ENCODE measurements at regions not wholly inside any gene's neighbourhood (a gene's known extent, or its start where the extent isn't known, plus 50 kb on each side); places are given as distances from the start of the nearest gene placed in this dataset.

DNA sequence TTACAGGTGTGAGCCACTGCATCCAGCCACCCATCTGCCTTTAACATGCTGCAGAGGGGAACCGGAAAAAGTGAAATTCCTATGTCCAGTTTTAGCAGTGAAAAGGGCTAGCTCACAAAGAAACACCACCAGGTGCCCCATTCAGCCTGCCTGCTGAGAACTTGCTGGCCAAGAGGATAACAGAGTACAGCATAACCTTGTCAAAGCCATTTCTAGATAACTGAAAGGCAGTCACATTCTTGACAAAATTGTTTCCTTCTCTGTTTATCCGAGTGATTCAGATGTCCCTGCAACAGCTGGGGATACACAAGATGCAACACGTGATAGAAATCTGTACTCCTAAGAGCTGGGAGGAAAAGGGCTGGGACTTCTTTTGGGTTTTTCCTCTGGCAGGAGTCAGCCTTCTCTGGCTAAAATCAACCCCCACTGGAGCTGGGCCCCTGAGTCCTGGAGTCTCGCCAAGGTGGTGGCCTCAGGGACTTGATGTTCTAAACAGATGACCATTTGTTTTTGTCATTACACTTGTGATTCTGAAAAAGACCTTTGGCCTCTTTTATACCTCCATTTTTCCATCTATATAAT, 505.4 kb downstream of the BCL11A start:
- no peak for DNase-seq (ENCODE audit: low read depth)

DNA sequence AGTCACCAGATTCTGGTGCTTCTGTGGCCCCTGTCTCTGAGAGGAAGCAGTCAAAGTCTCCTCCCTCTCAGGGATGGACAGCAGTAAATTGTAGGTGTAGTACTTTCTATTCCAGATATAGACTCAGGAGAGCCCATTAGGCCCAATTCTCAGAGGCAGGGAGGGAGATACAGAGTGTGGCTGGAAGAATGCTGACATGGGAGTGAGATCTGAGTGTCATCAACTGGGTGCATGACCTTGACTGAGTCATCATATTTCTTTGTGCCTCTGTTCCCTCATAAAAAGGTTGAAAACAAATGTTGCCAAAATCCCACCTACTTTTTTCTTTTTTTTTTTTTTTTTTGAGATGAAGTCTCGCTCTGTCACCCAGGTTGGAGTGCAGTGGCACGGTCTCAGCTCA, 506.1 kb downstream of the BCL11A start:
- no peak for DNase-seq (ENCODE audit: low read depth)

DNA sequence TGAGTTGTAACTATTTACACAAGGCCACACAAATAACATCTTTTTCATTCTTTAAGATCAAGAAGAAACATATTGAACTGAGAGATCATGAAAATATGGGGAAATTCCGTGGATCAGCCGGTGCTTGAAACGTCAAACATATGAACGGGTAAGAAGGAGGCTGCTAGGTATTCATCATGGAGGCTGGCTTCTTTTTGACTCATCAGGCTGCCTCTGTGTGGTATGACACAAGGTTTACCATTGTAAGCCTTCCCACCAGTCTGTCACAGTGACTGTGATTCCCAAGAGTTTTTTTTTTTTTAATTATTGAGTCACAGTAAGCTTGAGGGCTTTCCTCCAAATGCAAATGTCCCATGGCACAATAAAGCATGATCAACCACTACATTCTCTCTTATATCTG, 506.9 kb downstream of the BCL11A start:
- DNase-seq (ENCODE audit: low read depth): no peak

- no peak for DNase-seq (ENCODE audit: low read depth)
Measured at GRCh38 chr2:60045456-60045855, 508.0 kb downstream of the BCL11A start.

DNA sequence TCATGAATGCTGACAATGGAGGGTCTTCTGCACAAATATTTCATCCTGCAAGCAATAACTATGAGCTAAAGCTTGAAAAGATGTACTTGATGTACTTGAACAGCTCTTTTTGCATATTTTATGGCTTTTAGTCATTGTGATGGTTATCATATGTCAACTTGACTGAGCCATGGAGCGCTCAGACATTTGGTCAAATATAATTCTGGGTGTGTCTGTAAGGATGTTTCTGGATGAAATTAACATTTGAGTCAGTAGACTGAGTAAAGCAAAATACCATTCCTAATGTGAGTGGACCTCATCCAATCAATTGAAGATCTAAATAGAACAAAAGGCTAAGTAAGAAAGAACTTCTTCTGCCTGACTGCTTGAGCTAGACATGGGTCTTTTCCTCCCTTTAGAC, 509.0 kb downstream of the BCL11A start:
- no peak for DNase-seq (ENCODE audit: low read depth)

- no peak for DNase-seq (ENCODE audit: low read depth)
Measured at GRCh38 chr2:60042023-60042422, 511.4 kb downstream of the BCL11A start.

DNA sequence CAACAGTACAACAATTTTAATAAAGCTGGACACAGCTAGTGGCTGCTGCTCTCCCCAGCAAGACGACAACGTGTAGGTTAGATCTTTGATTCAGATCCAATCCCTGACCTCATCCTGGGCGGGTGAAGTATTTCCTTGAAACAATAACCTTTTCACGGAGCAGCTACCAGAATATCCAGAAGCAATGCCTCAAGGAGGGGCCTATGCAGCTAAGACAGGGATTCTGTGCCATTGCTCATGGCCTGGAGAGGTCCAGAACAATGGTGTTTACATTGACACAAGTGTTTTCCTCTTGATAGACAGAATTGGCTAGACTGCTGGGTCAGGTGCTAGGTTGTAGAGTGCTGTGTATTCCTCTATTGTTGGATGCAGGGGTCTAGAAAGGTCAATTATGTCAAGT, 520.1 kb downstream of the BCL11A start:
- no peak for DNase-seq (ENCODE audit: low read depth)

- no peak for DNase-seq (ENCODE audit: low read depth)
Measured at GRCh38 chr2:60029566-60029883, 523.9 kb downstream of the BCL11A start.

- DNase-seq (ENCODE audit: low read depth): no peak
Measured at GRCh38 chr2:60028849-60029565, 524.4 kb downstream of the BCL11A start.

- no peak for DNase-seq (ENCODE audit: low read depth)
Measured at GRCh38 chr2:60025496-60025895, 528.0 kb downstream of the BCL11A start.

- no peak for DNase-seq (ENCODE audit: low read depth)
Measured at GRCh38 chr2:60023256-60023985, 530.0 kb downstream of the BCL11A start.

DNA sequence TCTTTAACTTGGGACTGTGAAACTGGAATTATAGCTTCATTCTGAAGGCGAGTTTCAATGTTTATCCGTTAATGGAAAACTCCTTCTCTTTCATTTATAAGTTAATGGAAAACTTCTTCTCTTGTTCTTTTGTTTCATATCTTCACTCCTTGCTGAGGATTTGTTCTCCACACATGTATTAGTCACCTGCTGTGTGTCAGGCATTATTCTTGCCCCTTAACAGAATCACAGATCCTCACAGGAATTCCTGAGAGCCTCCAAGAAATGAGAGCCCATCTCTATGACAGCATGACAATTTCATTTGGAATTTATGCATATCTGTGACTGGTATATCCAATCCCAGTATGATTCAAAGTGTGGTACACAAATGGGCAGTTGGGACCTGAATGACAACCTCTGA, 545.8 kb downstream of the BCL11A start:
- no peak for DNase-seq (ENCODE audit: low read depth)

DNA sequence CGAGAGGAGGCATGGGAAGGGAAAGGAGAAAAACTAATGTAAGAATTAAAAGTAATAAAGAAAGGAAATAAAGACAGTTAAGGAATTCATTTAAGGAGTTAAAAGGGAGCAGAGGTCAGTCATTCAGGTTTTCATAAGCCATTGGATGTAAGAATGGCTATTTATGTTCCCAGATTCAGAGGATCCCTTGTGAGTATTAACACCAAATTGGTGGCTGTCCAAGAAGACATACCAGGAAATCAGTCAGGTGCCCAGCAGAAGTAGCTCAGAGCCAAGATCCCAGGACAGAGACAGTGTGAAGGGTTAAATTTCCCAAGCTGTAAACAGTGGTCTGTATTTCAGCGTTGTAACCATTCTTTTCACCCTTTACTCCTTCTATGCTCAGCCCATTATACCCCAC, 550.4 kb downstream of the BCL11A start:
- no peak for DNase-seq (ENCODE audit: low read depth)

- DNase-seq (ENCODE audit: low read depth): no peak
Measured at GRCh38 chr2:60002183-60002867, 551.1 kb downstream of the BCL11A start.

GRCh38 chr2:60000686-60001085, 552.8 kb downstream of the BCL11A start:
- DNase-seq (ENCODE audit: low read depth): no peak

- DNase-seq (ENCODE audit: low read depth): no peak
Measured at GRCh38 chr2:59998324-59998723, 555.1 kb downstream of the BCL11A start.

DNA sequence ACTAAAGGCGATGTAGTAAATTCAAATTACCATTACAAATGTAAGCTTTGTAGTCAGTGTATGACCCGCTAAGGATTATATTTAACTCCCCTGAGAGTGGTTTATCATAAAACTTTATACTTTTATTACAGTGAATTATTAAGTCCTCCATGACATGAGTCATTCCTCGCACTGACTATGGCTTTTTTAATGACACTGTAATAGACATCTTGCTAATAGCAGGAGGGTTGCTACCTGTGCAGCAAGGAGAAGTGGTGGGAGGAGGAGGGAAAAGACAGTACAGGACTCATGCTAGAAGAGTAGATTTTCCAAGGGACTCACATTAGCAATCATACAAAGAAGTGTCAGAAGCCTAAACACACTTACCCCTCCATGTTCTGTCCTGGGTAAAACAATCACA, 556.1 kb downstream of the BCL11A start:
- DNase-seq (ENCODE audit: low read depth): no peak

GRCh38 chr2:59996855-59997254, 556.6 kb downstream of the BCL11A start:
- no peak for DNase-seq (ENCODE audit: low read depth)

DNA sequence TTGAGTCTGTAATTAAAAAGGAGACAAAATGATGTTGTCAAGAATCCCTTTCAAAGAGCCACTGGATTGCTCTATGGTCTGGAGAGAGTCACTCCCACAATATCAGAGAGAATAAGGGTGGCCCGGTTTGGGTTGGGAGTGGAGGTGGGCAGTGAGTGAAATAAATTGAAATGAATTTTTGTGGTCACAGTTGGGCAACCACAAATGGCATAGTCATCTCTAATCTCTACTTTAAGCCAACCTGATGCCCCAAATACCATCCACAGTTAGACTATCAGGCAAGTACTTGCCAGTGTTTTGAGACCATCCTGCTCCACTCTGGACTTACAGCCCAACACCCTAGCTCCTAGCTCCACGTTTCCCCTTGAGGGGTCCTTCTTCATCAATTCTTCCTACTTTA, 559.7 kb downstream of the BCL11A start:
- no peak for DNase-seq (ENCODE audit: low read depth)

DNA sequence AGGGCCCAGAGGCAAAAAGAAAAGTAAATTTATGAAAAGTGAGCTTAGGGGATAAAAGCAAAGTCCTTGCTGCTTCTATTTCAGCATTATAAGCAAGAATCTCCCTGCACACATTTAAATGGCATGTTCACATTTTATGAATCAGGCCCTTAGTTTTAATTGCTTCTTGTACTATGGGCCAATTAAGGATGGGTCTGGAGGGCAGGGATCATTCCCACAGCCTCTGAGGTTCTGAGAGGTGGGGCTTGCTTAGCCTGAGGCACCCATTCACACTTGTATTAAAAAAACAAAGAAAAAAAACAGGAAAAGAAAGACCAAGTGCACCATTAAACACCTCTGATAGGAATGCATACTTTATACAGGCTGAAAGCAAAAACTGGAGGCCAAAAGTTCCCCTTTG, 565.1 kb downstream of the BCL11A start:
- no peak for DNase-seq (ENCODE audit: low read depth)

DNA sequence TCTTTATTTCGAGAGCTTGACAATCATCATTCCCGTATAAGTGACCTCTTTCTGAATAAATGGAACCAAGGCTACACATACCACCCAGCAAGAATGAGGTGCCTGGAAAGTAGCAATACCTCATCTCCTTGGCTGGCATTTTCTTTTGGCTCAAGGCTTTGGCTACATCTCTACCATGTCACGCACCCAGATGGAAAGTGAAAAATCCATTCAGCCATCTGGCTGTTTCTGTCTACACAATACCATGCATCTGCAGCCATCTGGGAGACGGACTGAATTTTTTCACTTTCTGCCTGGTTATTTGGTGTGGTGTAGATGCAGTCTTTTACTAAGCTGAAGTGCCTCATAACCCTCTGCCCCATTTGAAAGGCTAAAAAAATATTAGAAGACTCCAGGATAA, 566.9 kb downstream of the BCL11A start:
- no peak for DNase-seq (ENCODE audit: low read depth)

- no peak for DNase-seq (ENCODE audit: low read depth)
Measured at GRCh38 chr2:59985923-59986322, 567.5 kb downstream of the BCL11A start.
